BLaER1 treated with 17β-estradiol and CSF1 and Interleukin-3, amounts not matched to agents 10 nM and 100 nM (cell line): ENCODE measurements at regions not wholly inside any gene's neighbourhood (a gene's known extent, or its start where the extent isn't known, plus 50 kb on each side); places are given as distances from the start of the nearest gene placed in this dataset.

Experiments
- H3K27ac ChIP-seq, 11 experiments: shearing (Covaris generic); formaldehyde crosslinking; 2 replicates each; pipeline ENCODE4 v1.8.1; 2022
- H3K27me3 ChIP-seq, 11 experiments: shearing (Covaris generic); formaldehyde crosslinking; 2 replicates each; pipeline ENCODE4 v1.8.1; 2022
- H3K36me3 ChIP-seq, 11 experiments: shearing (Covaris generic); formaldehyde crosslinking; 2 replicates each; pipeline ENCODE4 v1.8.1; 2022
- H3K4me1 ChIP-seq, 10 experiments: shearing (Covaris generic); formaldehyde crosslinking; 2 replicates each; pipeline ENCODE4 v1.8.1; 2022
- H3K4me2 ChIP-seq, 11 experiments: shearing (Covaris generic); formaldehyde crosslinking; 2 replicates each; pipeline ENCODE4 v1.8.1; 2022
- H3K4me3 ChIP-seq, 10 experiments: shearing (Covaris generic); formaldehyde crosslinking; 2 replicates each; pipeline ENCODE4 v1.8.1; 2022
- H3K9ac ChIP-seq, 11 experiments: shearing (Covaris generic); formaldehyde crosslinking; 2 replicates each; pipeline ENCODE4 v1.8.1; 2022
- H3K9me3 ChIP-seq, 11 experiments: shearing (Covaris generic); formaldehyde crosslinking; replicated peaks in 1 of 11; 2 replicates each; pipeline ENCODE4 v1.8.1; 2022
- H4K20me1 ChIP-seq, 11 experiments: shearing (Covaris generic); formaldehyde crosslinking; 2 replicates each; pipeline ENCODE4 v1.8.1; 2022
- Cebpa-rat ChIP-seq, 11 experiments: shearing (Covaris generic); IDR thresholded peaks; 2 replicates each; pipeline ENCODE4 v1.8.1; 2022

DNA sequence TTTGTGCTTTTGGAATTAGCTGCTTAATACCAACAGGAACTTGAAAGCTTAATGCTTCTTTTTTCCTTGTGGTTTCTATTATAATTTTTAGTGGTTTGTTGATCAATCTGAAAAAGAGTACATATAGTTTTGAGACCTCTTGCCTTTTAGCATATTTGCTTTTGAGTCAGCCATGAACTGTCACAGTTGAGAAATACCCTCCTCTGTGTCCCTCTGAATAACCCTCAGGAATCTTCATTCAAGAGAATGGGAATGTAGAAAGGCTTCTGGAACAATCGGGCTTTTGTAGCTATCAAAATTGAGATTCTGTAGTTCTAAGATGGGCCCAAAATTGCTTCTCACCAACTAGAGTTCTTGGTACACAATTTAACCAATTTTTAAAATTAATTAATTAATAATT, 451.1 kb upstream of the TRIB2 start:
- Histone ChIP-seq H3K27ac (no peak overlapping the region), H3K4me2 (no peak overlapping the region), H3K9me3 (peaks cover 0 to 3% (median 0%) of the 10 kb centered on the region in 11 experiments; a peak in 1 of 22 replicates), H4K20me1 (no peaks in the 10 kb centered on the region), H3K27me3 (no peaks in the 10 kb centered on the region), H3K36me3 (no peaks in the 10 kb centered on the region), H3K4me3 (no peak overlapping the region), H3K4me1 (peaks cover 0 to 7% (median 0%) of the 10 kb centered on the region in 10 experiments; a peak in 1 of 20 replicates), H3K9ac (no peak overlapping the region)
- no peak for TF ChIP-seq Cebpa-rat (IDR thresholded peaks at IDR 0.05)

DNA sequence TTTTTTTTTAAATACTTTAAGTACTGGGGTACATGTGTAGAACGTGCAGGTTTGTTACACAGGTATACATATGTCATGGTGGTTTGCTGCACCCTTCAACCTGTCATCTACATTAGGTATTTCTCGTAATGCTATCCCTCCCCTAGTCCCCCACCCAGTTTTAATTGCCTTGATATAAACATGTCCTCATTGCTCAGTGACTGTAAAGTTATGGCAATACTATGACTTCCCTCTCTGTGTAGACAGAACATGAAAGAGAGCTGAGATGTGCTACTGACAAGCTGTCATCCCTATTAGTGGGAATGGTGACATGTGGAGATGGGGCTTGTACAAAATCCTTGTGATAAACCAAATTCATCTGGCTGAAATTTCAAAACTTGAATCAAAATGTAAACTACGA, 449.7 kb upstream of the TRIB2 start:
- H3K9me3 ChIP-seq: no peaks in the 10 kb centered on the region
- H3K4me2 ChIP-seq: no peak overlapping the region
- H3K9ac ChIP-seq: no peak overlapping the region
- H3K4me1 ChIP-seq: peaks cover 0 to 6% (median 0%) of the 10 kb centered on the region in 10 experiments; a peak in 1 of 20 replicates
- H3K36me3 ChIP-seq: no peaks in the 10 kb centered on the region
- no peak for TF ChIP-seq Cebpa-rat (IDR thresholded peaks at IDR 0.05)
- no peaks in the 10 kb centered on the region for H3K27me3 ChIP-seq
- H3K27ac ChIP-seq: no peak overlapping the region
- H4K20me1 ChIP-seq: no peaks in the 10 kb centered on the region
- H3K4me3 ChIP-seq: no peak overlapping the region

DNA sequence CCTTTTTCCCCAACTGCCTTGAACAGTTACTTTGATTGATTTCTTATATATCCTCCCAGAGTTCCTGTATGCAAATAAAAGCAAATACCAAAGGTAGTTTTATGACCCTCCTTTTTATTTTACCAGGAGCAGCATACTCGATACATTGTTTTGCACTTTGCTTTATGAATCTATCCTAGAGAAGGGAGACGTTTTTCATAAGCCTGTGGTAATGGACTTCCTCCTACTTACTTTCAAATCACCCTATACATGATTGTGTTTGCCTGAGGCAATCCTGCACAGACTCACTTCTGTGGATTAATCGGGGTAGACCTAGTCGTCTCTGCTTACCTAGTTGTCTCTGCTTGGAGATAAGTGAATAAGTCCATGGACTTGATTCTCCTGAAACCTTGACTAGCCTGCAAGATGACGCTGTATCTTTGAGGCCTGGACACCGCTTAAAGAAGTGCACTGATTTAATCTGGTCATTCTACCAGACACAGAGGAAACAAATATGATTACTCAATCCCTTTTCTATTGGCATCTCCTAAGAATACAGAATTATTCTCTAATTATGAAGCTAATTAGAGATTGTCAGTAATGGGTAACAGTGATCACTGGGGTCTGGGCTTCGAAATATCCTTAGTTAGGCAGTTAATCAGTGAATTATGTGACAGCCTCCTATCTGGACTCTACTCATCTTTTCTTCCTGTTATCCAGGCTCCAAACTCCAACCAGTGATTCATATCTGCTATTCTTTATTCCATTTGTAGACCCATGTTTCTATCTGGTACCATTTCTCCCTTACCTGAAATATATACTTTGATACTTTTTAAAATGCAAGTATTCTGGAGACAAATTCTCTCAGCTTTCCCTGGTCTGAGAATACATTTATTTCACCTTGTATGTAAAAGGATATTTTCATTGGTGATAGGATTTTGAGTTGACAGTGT, 447.4 kb upstream of the TRIB2 start:
- Histone ChIP-seq H3K27ac (no peak overlapping the region), H3K36me3 (no peaks in the 10 kb centered on the region), H3K27me3 (no peaks in the 10 kb centered on the region), H3K9ac (no peak overlapping the region), H3K9me3 (no peaks in the 10 kb centered on the region), H4K20me1 (no peaks in the 10 kb centered on the region), H3K4me2 (no peak overlapping the region), H3K4me1 (0 out of 20 replicates have a peak, but pooled peaks cover 0 to 1% (median 0%) of the 10 kb centered on the region in 10 experiments), H3K4me3 (no peak overlapping the region)
- TF ChIP-seq Cebpa-rat (IDR thresholded peaks at IDR 0.05): no peak

DNA sequence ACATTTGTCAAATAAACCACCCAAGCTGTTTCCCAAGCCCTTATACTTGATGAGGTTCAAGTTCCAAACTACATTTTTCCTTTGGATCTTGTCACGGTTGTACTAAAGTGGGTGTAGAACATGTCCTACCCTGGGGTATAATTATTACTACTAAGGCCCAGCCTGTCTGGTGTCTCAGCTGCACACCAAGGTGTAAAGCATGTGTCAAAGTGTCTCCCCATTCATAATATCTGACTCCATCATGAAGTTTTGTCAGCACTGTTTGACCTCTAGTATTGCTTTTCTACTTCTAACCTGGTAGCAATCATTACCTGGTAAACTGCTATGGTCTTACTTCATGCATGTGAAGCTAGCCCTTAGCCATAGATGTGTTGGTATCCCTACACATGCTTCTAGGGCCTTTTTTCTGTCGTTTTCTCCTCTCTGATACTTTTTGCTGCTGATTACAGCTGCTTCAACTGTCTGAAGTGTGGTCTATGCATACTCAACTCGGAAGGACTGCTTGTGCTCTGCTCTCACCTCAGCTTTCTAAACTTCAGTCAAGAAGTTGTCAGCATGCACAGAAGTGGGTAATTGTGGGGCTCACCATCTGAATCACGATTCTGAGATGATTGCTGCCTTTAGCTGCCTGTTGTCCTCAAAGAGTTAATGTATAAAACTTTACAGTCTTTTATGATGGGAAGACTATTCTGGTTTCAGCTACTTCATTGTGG, 445.7 kb upstream of the TRIB2 start:
- Histone ChIP-seq H3K27ac (no peak overlapping the region), H3K4me2 (no peak overlapping the region), H3K9me3 (peaks cover 0 to 13% (median 8%) of the 10 kb centered on the region in 11 experiments; a peak in 14 of 22 replicates), H4K20me1 (no peaks in the 10 kb centered on the region), H3K4me3 (no peak overlapping the region), H3K9ac (no peak overlapping the region), H3K4me1 (no peaks in the 10 kb centered on the region), H3K27me3 (no peaks in the 10 kb centered on the region), H3K36me3 (no peaks in the 10 kb centered on the region)
- no peak for TF ChIP-seq Cebpa-rat (IDR thresholded peaks at IDR 0.05)

DNA sequence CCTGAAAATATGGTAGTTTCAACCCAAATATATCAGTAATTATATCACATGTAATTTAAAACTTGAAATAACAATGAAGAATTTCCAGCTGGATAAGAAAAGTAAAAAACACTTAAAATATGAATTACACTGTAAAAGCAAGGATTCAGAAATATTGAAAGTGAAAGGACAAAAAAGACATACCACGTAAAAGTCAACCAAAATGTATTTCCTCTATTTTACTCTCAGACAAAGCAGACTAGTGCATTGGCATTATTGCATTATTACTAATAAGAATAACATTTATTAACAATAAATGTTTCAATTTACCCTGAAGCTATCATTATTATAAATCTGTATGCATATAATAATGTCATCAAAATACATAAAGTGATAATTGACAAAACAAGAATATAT, 445.1 kb upstream of the TRIB2 start:
- Histone ChIP-seq H3K9me3 (peaks cover 0 to 14% (median 8%) of the 10 kb centered on the region in 11 experiments; a peak in 14 of 22 replicates), H3K9ac (no peak overlapping the region), H3K4me3 (no peak overlapping the region), H4K20me1 (no peaks in the 10 kb centered on the region), H3K27ac (no peak overlapping the region), H3K4me1 (no peaks in the 10 kb centered on the region), H3K36me3 (no peaks in the 10 kb centered on the region), H3K27me3 (no peaks in the 10 kb centered on the region), H3K4me2 (no peak overlapping the region)
- no peak for TF ChIP-seq Cebpa-rat (IDR thresholded peaks at IDR 0.05)

DNA sequence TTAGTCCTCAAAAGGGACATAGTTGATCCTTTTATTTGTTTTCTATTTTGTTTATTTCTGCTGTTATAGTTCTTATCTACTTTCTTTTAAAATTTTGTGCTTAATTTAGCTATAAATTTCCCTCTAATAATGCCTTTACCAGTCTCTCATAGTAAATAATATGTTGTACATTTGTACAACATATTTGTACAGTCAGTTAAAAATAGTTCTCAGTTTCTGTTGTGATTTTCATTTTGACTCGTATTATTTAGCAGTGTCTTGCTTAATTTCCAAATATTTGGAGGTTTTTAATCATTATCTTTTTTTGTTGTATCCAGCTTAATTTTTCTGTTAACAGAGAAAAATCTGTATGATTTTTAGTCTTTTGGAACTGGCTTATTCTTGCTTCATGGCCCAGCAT, 443.6 kb upstream of the TRIB2 start:
- no peak overlapping the region for H3K4me3 ChIP-seq
- H3K36me3 ChIP-seq: no peaks in the 10 kb centered on the region
- no peak overlapping the region for H3K27ac ChIP-seq
- H3K4me1 ChIP-seq: peaks cover 0 to 9% (median 7%) of the 10 kb centered on the region in 10 experiments; a peak in 10 of 20 replicates
- no peak overlapping the region for H3K9ac ChIP-seq
- no peak for TF ChIP-seq Cebpa-rat (IDR thresholded peaks at IDR 0.05)
- H3K27me3 ChIP-seq: no peaks in the 10 kb centered on the region
- H3K4me2 ChIP-seq: no peak overlapping the region
- H4K20me1 ChIP-seq: no peaks in the 10 kb centered on the region
- H3K9me3 ChIP-seq: peaks cover 0 to 14% (median 8%) of the 10 kb centered on the region in 11 experiments; a peak in 14 of 22 replicates

DNA sequence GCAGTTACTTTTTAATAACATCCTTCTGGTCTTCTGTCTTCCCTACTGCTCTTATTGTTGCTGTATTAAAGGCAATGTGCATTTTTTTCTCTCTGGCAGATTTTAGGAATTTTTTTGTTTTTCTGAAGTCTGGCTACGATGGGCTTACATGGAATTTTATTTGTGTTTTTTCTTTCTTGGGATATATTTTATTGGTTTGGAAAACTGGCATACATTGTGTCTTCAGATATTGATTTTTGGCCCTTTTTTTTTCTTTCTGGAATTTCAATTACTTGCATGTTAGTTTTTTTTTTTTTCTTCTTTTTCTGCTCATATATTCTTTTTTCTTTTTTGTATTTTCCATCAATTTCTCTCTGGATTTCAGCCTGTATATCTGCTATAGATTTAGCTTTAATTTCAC, 442.1 kb upstream of the TRIB2 start:
- Histone ChIP-seq H3K27ac (no peak overlapping the region), H3K9ac (no peak overlapping the region), H3K4me2 (no peak overlapping the region), H3K36me3 (no peaks in the 10 kb centered on the region), H3K9me3 (peaks cover 1 to 21% (median 14%) of the 10 kb centered on the region in 11 experiments; a peak in 18 of 22 replicates), H4K20me1 (no peaks in the 10 kb centered on the region), H3K4me1 (peaks cover 0 to 9% (median 7%) of the 10 kb centered on the region in 10 experiments; a peak in 10 of 20 replicates), H3K4me3 (no peak overlapping the region), H3K27me3 (no peaks in the 10 kb centered on the region)
- no peak for TF ChIP-seq Cebpa-rat (IDR thresholded peaks at IDR 0.05)

DNA sequence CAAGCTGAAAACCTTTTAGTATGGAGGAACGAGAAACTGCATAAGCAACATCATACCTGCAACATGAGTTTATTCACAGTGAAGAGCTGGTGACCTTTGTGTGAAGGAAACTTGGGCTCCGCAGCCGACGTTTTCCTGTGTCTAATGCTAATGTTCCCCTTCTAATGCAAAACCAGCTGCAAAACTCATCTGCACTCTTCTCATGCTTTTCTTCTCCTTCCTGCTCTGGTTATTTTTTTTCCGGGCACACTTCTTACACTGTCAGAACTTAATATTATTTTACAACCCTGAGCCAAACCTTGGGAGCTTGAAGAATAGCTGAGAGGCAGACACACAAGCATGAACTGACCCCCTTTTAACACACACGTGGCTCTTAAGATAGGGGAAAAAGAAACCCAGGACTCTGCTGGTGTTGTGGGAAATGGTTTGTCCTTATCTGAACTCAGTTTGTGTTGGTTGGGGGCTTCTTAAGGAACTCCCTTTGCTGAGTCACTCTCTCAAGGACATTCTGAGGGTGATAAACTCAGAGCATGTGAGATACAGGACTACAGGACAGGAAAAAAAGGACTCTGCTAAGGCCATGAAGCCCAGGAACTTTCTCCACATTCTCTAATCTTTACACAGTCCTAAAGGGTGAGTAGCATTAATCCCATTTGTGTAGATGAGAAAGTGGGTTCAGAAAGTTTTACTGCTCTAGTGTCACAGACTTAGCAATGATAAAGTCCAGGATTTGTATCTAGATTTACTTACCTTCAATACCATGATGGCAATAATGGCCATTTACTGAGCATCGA, 439.3 kb upstream of the TRIB2 start:
- H3K4me1 ChIP-seq: peaks cover 0 to 9% (median 7%) of the 10 kb centered on the region in 10 experiments; a peak in 10 of 20 replicates
- peaks cover 5 to 23% (median 17%) of the 10 kb centered on the region in 11 experiments; a peak in 18 of 22 replicates for H3K9me3 ChIP-seq
- TF ChIP-seq Cebpa-rat (IDR thresholded peaks at IDR 0.05): no peak
- no peak overlapping the region for H3K4me3 ChIP-seq
- peak overlapping the region in 10 of 11 experiments; percentile 8 to 36 (median 20); a peak in 9 of 22 replicates for H3K4me2 ChIP-seq
- no peaks in the 10 kb centered on the region for H3K36me3 ChIP-seq
- no peaks in the 10 kb centered on the region for H4K20me1 ChIP-seq
- no peaks in the 10 kb centered on the region for H3K27me3 ChIP-seq
- no peak overlapping the region for H3K9ac ChIP-seq
- no peak overlapping the region for H3K27ac ChIP-seq
